Activated CD8-positive, alpha-beta memory T cell treated with anti-CD3 and anti-CD28 coated beads for 48 hours (primary cell): ENCODE measurements at regions not wholly inside any gene's neighbourhood (a gene's known extent, or its start where the extent isn't known, plus 50 kb on each side); places are given as distances from the start of the nearest gene placed in this dataset.

Experiments
- DNase-seq, 3 experiments: peaks; one replicate each; pipeline ENCODE4 v3.0.0-alpha.2; 2020; ENCODE audit warnings: low read depth in 2 of 3, low spot score in 2 of 3

DNA sequence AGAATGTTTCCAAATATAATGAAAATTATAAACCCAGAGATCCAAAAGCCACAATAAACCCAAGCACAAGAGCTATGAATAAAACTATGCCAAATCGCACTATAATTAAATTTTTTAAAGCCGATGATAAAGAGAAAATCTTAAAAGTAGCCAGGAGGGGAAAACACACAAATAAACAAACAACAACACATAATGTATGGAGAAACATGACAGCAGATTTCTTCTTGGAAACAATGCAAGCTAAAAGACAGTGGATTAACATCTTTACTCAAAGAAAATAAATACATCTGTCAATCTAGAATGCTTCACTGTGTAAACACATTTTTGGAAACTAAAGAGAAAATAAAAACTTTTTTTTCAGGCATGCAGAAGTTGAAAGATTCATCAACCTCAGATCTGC lies 53.0 kb upstream of the SMOX start:
- no peak for DNase-seq

- no peak for DNase-seq
These were observed 56.8 kb upstream of the SMOX start for GRCh38 chr20:4091490-4092479.

DNA sequence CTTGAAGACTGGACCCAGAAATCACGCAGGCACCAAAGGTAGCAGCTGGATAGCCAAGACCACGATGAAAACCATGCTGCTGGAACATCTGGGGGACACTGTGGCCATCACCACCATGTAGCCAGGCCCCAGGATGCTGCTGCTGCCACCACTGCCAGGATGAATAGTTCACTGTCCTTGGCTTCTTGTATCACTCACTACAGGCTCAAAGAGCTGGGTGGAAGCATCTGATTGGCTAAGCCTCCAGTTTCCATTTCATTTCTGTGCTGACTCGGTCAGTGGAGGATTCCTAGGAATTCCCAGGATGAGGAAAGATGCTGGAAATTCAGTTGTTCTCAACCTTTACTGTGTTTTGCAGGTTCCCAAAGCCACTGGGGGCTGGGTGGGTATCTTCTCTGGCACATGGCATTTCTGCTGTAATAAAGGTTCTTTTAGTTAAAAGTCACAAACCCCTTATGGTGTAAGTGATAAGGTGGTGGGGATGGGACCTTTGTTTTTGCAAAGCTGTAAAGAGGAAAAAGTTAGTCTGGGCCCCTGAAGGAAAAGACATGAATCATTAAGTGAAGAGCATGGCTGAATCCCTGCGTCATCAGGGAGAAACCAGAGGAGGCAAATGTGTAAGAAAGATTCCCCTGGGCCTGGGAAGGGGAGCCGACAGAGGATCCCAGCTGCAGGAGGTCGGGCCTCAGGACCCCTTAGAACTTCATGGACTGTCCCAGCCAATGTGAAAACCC lies 57.7 kb upstream of the SMOX start:
- DNase-seq = no peak

DNA sequence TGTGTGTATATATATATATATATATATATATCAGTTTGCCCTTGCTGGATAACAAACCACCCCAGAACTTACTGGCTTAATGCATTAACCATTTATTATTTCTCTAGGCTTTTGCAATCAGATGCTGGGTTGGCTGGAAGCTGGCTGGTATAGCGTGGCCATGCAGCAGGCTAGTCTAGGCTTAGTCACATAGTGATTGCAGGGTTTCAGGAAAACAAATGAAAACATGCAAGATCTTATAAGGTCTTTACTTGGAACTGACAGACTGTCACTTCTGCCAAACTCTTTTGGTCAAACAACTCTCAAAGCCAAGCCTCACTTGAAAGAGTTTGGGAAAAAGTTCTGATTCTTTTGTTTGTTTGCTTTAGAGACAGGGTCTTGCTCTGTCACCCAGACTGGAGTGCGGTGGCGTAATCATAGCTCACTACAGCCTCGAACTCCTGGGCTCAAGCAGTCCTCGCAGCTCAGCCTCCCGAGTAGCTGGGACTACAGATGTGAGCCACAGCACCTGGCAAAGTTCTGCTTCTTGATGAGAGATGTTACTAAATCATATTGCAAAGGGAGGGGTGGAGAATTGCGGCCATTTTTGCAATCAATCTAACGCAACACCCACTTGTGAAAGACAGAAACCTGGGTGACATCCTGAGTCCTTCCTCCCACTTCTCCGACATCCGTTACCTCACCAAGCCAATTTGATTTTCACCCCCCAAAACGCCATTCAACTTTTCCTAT lies 58.7 kb upstream of the SMOX start:
- DNase-seq = no peak

DNA sequence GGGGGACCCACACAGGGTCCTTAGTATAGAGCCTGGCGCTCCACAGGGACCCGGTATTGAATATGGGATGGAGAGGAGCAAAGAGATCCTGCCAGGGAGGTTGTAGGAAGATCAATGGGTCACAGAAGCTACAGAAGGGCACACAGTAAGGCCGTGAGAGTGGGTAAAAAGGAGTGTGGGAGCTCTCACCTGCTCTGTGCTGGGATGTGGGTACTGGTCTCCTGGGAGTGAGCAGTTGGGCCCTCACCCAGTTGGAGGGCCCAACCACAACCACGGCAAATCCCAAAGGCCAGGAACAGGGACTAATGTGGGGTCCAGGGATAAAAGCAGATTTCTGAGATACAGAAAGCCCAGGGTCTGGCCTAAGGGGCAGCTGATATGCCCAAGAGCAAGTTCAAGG lies 59.9 kb upstream of the SMOX start:
- DNase-seq = no peak

DNA sequence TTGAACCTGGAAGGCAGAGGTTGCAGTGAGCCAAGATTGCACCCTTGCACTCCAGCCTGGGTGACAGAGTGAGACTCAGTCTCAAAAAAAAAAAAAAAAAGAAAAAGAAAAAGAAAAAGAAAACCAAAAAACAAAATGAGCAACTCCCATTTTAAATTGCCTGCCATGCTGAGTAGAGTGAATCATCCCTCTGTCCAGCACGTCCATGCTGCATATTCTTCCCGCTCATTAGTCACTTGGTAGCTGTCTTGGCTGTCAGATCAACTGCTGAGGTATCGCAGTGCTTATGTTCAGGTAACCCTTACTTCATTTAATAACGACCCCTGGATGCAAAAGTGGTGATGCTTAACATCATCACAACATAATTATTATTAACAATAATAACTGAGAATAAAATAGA lies 60.7 kb upstream of the SMOX start:
- DNase-seq = no peak

GRCh38 chr20:4086771-4087687 lies 61.6 kb upstream of the SMOX start:
- no peak for DNase-seq

DNA sequence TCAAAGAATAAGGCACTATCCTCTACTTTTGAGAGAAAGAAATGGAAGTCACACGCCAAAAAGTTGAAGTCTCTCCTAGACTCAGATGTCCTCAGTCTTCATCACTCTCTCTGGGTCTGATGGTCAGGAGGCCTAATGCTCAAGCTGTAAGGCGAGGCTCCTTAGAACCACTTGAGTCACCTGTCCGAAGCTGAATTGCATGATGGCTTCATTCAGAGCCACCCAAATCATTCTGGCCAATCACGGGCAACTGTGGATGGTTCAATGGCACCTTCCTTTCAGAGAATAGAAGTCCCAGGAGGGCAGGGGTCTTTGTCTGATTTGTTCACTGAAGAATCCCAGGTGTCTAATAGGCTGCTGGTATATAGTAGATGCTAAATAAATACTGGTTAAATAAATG lies 63.9 kb upstream of the SMOX start:
- no peak for DNase-seq

DNA sequence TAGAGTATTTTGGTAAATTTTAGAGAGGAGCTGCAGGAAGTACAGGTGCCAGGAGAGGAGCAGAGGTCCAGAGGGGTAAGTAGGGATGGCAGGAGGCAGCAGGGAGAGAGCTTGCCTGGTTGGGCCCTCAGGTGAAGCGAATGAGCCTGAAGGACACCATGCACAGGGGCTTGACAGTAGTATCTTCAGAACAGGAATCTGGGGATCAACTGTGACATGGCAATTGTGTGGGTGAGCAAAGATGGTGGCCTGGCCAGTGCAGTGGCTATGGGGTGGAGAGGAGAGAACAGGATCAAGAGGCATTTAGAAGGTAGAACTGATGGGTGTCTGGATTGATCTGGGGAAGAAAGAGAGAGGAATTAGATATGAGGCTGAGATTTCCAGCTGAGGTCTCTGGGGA lies 64.5 kb upstream of the SMOX start:
- DNase-seq = no peak

DNA sequence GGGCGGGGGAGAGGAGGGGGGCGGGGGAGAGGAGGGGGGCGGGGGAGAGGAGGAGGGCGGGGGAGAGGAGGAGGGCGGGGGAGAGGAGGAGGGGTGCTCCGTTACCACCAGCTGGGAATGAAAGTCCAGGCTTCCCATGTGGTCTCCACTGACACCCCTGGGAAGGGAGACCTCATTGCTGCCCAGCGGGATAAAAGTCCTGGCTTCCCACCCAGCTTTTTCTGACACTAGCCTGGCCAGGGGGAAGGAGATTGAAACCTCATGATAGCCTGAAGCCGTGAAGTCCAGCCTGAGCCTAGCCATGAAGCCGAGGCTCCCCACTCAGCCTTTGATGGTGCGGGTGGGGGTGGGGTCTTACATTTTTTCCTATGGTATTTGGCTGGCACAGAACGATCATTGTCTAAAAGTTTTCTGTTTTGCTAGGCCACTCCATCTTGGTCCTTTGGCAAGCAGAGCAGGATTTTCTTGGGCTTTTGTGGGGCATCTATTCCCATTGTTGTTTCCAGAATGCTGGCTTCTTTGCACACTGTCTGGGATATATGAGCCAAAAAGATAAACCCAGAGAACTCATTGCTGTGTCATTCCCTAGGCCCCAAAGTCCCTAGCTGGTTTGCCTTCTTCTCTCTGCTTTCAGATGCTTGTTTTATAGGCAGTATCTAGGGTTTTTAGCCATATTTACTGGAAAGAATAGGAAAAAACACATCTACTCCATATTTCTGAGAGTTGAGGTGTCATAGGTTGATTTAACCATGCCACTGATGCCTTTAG lies 65.3 kb upstream of the SMOX start:
- no peak for DNase-seq

DNA sequence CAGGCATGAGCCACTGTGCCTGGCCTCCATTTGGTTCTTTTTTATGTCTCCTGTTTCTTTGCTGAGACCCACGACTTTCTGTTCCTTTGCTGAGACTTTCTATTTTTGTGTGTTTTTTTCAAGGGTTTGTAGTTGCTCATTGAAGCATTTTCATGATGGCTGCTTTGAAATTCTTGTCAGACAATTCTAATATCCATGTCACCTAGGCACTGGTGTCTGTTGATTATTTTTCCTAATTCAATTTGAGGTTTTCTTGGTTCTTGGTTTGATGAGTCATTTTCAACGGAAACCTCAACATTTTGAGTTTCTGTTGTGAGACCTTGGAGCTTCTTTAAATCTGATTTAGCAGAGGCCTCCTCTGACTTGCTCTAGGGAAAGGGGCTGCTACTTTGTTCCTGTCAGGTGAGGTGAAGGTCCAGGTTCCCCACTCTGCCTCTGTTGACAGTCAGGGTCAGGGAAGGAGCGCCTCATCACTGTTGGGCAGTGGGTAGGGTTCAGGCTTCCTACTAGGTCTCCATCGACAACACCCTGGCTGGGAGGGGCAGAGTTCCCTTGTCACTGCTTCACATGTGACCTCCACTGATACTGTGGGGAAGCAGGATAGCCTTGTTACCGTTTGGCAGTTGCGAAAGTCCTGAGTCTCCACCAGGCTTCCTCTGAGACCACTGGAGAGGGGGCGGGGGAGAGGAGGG lies 66.1 kb upstream of the SMOX start:
- DNase-seq = peak in 1 of 3 experiments; percentile 12

- no peak for DNase-seq
These were observed 66.1 kb upstream of the RNF24 start for GRCh38 chr20:4081421-4081820.

GRCh38 chr20:4076671-4077070 lies 61.3 kb upstream of the RNF24 start:
- no peak for DNase-seq

DNA sequence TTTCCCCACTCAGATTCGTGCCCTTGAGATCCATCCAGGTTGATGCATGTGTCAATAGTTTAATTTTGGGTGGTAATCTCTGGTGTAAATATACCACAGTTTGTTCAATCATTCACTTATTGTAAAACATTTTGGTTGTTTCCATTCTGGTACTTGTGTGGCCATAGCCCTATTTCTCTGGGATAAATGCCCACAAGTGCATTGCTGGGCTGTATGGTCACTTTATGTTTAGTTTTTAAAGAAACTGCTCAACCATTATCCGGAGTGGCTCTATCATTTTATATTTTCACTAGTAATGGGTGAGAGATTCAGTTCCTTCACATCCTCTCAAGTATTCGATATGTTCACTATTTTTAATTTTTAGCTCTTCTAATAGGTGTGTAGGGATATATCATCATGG lies 60.7 kb upstream of the RNF24 start:
- DNase-seq = no peak

GRCh38 chr20:4074877-4075455 lies 59.6 kb upstream of the RNF24 start:
- no peak for DNase-seq

- DNase-seq = no peak
These were observed 58.7 kb upstream of the RNF24 start for GRCh38 chr20:4073852-4074741.

DNA sequence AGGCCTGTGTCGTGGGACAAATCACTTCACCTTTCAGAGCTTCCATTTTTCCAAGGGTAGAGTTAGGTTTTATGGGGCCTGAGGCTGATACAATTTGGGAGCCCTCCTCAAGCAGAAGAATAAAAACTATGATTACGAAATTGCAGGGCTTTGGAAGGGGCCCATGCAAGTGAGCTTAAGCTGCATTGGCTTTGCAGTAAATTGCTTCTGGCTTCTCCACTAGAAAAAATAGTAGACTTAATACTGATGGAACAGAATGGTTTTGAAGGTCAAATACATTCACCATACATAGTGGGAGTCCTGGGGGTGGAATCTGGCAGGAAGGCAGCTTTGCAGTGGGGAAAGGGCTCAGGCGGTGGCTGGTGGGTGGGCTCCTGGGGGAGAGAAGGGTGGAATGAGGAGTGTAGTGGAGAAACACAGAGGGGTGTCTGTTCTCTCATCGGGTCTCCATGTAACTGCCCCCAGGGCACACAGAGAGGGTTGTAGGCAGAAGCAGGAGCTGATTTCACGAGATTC lies 55.9 kb upstream of the RNF24 start:
- DNase-seq = no peak
